DMS79 (cell line): ENCODE measurements at regions not wholly inside any gene's neighbourhood (a gene's known extent, or its start where the extent isn't known, plus 50 kb on each side); places are given as distances from the start of the nearest gene placed in this dataset.

Experiments
- DNase-seq: peaks from one replicate; lab custom pipeline; 2025; lab: John Stamatoyannopoulos, UW

DNA sequence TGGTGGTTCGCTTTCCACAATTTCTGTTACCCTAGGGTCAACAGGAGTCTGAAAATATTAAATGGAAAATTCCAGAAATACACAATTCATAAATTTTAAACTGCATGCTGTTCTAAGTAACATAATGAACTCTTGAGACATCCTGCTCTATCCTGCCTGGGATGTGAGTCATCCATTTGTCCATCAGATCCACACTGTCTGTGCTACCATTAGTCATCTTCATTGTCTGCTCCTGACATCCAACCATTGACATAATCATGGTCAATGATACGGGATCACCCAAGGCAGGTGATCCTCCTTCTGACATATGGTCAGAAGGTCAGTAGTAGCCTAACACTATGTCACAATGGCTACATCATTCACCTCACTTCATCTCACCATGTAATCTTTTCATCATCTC is 276.7 kb upstream of the KIF2A start:
- DNase-seq, result no peak

- no peak for DNase-seq
Observed at GRCh38 chr5:62030326-62030725, 275.7 kb upstream of the KIF2A start.

DNA sequence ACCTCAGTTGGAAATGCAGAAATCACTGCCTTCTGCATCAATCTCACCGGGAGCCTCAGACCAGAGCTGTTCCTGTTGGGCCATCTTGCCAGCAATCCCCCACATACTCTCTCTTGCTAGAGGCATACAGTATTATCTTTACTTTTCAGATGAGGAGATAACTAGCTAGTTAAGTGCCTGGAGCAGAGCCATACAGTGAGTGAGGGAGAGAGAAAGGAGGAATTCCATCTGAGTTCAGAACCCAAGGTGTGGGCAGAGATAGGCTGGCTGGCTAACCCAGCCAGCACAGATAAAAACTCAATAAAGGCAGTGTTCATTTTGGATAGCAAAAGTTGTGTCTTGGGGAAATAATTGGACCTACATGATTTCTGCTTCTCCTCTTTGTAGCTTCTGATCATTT is 268.0 kb upstream of the KIF2A start:
- no peak for DNase-seq

GRCh38 chr5:62041156-62041756 is 264.8 kb upstream of the KIF2A start:
- DNase-seq, result no peak

- DNase-seq, result no peak
Observed at GRCh38 chr5:62042007-62042406, 264.0 kb upstream of the KIF2A start.

DNA sequence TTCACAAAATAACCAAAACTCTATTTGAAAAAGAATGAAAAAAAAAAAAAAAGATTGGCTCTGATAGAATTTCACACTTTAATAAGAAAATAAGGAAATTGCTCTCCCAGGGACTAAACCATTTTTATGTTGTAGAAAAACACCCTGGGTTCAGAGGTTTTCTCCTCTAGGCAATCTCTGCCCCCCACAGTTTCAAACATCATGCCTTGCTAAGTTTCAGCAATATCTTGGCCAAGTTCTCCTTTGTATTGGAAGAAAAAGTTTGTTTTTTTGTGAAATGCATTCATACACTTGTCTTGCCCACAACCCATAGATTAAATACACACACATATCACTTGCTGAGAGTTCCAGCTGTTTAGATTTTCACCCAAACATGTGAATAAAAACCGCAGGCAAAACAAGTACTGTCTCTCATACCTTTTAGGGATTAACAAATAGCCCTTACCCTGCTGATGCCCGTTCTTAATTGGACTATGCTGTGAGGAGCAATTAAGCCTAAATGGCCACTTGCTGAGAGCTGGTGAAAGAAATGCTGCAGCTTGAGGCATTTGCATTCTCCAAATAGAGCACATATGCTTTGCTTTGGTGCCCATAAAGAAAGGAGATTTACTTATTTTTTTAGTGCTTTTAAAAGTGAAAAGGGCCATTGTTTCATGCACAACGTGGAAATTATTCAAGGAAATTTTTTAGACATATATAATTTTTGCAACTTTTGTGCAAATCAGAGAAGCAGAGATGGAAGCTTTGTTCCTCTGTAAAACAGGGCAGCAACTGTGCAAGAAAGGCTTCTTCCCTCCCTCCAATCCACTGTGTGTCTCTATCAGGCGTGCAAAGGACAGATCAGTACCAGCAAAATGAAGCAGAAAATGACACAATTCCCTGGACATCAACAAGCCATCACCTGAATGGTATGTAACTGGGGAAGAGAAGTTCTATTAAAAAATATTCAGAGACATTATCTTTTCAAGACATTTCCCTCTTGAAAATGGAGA is 262.4 kb upstream of the KIF2A start:
- peak; percentile 31 for DNase-seq

GRCh38 chr5:62044989-62045388 is 261.0 kb upstream of the KIF2A start:
- no peak for DNase-seq

GRCh38 chr5:62046191-62046590 is 259.8 kb upstream of the KIF2A start:
- DNase-seq, result no peak

DNA sequence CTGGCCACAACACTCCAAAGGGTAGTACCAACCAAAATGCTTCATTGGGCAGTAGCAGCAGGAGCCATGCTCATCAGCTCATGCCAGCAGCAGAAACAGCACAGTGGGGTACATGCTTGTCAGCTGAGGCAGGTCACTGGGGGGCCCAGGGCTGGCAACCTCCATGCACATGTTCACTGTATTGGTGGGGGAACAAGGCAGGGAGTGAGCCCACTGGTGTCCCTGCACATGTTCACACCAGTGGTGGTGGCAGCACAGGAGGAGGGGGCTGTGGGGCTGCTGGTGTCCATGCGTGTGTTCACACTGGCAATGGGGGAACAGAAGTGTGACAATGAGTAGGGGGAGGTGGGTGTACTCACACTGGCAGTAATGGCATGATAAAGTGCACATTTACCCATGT is 254.3 kb upstream of the KIF2A start:
- no peak for DNase-seq

DNA sequence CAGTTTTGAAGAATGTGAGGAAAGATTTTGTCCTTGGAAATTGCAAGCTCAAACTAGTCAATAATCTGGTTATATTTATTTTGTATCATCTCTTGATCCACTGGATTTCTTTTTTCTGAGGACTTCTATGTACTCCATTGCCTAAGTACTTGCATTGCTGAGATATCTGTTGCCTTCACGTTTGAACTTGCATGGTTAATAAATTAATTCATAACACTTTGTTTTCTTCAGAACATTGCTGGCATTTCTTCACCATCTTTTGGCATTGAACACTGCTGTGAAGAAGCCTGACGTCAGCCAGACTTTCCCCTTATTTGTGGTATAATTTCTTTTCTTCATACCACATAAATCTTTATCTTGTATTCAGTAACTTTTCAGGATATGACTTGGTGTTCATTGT is 246.0 kb upstream of the KIF2A start:
- DNase-seq, result no peak

DNA sequence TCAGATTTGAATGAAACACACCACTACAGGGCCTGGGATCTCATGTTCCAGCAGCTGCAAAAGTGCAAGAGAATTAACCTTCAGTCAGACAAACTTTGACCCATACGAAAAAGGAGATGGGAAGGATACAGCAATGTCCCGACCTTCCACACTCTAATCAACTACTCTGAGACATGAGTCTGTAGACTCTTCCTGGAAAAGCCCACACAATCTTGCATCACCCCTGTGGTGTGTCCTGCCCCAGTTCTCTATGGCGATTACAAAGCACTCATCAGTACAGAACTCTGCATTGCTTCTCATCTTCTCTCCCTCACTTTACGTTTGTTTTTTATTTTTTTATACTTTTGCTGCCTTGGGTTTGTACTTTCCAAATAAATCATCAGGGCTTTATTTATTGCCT is 241.0 kb upstream of the KIF2A start:
- DNase-seq, result no peak

DNA sequence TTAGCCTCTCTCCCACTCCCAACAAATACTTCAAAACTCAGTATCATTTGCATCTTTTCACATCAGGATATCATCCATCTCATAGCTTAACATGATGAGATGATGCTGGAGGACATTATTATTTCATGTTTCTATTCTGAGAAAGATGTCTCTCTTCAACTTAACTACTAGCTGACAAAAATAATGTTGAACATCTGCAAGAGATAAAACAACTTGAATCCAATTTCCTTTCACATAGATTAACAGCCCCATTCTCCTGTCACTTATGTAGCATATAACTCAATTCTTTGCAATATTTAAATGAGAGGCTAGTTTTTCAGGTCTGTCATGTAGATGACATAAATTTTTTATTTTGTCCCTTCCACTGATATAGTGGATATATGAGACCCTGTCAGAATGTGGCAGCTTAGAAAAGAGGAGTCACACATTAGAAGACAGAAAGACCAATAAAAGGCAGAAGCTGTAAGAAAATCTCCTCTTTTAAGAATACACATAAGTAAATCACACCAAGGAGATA is 239.2 kb upstream of the KIF2A start:
- no peak for DNase-seq

DNA sequence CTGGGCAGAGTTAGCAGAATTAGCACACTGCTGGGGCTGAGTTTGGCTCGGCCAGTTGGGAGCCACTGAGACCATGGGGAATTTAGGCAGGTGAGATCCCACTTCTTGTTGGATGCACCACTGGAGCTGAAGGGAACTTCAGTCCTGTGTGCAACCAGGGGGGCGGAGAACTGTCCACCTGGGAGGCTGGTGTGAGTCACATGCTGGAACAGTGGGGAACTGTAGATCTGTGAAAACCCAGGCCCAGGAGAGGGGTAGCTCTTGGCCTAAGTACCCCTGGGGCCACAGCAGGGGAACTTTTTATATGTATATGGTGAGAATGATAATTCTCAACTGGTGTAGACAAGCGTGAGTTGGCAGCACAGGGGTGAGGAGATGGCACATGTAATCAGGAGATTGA is 237.5 kb upstream of the KIF2A start:
- DNase-seq, result no peak

DNA sequence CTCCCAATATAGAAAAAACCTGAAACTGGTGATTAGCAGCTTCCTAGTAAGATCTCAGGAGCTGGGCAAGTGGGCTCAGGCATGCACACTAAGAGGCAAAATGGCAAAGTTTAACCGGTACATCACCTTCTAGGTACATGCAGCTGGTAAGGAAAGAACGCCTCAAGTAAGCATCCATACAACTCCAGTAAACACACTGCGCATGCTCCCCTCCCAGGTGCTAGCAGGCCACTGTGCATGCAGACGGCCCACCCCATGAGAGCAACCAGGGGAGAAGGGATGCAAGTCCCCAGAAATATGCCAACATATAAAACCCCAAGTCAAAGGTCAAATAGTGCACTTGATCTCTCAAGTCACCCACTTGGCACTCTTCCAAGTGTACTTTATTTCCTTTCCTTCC is 228.6 kb upstream of the KIF2A start:
- DNase-seq, result no peak

- no peak for DNase-seq
Observed at GRCh38 chr5:62077823-62078550, 228.0 kb upstream of the KIF2A start.

DNA sequence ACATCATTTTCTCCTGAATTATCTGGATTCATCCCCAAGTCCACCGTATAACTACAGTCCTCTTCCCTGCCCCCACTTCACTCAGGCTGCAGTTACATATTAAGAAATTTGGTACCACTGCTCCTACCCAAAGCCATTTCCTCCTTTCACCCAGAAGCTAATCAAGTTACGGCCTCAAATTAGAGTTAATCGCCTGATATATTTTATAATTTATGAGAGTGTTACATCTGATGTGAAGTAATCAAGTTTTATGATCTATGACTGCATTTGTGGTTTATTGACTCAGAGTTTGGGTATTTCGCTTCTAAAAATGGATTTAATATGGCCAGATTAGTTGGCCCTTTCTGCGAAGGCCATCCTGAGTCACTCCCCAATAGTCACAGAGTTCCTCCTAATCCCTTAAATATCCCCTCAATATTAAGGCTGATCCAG is 223.6 kb upstream of the KIF2A start:
- DNase-seq, result no peak

DNA sequence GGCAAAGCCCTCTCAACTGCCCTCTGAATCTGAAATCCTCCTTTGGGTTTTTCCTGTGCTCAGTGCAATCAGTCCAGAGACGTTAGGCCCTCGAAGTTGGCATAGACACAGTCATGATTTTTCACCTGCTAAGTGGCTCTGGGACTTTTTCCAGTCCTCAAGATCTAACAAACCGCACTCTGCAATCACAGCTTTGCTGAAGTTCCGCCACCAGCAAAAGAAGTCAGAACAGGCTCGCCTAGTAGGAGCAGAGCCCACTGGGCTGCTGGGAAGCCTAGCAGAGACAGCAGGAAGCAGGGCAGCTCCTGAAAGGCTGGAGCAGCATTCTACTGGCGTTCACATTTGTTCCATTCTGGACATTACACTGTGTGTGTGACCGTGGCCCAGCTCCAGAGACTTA is 222.8 kb upstream of the KIF2A start:
- DNase-seq, result no peak

- no peak for DNase-seq
Observed at GRCh38 chr5:62083661-62084060, 222.3 kb upstream of the KIF2A start.

DNA sequence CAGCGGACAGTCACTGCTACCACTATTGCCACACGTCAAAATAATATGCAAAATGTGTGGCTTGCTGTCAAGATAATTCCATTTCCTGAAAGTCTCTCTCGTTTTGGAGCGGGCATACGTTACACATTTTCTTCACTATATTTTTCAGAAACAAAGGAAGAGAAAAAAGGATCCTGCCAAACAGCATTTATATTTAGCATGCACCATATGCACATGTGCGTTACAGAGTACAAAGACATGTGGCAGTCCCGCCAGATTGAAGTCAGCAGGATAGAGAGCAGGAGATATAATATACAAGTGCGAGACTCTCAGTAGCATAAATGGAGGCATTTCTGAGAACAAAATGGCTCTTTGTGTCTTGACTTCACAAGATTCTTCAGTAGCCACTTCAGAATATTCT is 221.6 kb upstream of the KIF2A start:
- no peak for DNase-seq

DNA sequence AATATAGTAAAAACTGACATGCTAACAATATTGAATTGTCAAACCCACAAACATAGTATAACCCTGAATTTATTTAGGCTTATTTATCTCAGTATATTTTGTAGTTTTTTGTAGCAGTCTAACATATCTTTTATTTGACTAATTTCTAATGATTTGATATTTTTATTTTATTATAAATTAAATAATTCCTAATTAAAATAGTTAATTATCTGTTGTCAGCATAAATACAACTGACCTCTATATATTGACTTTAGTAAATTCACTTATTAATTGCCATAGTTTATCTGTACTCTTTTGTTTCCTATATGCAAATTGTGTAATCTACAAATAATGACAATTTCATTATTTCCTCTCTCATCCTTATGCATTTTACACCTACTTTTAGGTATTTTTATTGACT is 215.1 kb upstream of the KIF2A start:
- DNase-seq, result no peak

DNA sequence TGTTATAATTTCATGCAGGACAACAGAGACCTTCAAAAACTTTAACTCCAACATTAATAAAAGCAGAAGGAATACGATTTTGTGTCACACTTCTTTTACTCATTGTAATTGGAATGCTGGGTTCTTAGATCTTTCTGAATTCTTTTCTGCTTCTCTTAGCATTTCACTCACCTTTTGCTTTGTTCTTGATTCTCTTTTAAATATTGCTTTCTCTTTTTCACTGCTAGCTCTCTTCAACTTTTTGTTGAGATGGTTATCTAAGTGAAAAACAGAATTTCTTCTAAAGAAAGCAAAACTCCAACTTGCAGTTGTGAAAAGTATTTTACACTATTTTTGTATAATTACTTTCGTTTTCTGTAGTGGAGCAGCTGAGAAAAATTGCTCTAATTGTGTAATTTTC is 212.6 kb upstream of the KIF2A start:
- no peak for DNase-seq

DNA sequence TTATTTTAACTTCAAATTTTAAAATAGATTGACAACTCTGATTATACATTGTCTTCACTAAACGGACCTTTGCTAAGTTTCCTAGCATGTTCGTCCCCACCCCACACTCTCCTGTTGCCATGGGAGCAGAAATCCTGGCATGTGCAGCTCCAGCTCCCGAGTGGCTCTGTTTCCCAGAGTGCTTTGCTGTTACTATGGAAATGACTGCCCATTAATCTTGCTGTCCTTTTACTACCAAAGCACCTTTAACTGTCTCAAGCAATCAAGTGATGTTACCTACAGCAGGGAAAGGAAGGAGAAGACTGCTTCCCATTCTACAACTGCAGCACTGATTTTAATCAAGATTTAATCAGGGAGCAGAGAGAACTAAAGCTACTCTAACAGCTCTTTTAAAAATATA is 212.0 kb upstream of the KIF2A start:
- DNase-seq, result peak; percentile 31

DNA sequence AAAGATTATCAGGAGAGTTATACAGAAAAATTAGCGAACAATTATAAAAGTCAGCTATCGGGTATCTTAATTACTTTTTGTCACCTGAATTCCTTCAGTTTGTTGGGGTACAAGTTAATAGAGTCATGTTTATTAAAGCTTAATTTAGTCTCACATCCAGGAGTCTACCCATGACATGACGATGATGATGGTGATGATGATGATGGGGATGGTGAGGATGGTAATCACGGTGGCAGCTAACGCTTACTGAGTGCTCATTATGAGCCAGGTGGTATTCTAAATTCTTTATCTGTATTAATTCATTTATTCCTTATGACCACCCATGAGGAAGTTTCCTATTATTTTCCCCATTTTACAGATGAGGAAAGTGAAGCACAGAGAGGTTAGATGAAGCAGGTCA is 208.6 kb upstream of the KIF2A start:
- no peak for DNase-seq
